ENCODE measurements at regions not wholly inside any gene's neighbourhood (a gene's known extent, or its start where the extent isn't known, plus 50 kb on each side); places are given as distances from the start of the nearest gene placed in this dataset.
A peak's percentile ranks its signal among the peaks of the same experiment; 100 is the strongest.

- peak; percentile 36 for DNase-seq (ENCODE audit: low read depth)
These were observed 81.5 kb downstream of the NDUFS5 start for GRCh38 chr1:39107341-39108290.

- no peak for DNase-seq (ENCODE audit: low read depth)
These were observed 83.5 kb downstream of the NDUFS5 start for GRCh38 chr1:39109644-39110043.

- peak; percentile 76 for DNase-seq (ENCODE audit: low read depth)
These were observed 84.2 kb downstream of the NDUFS5 start for GRCh38 chr1:39110325-39110851.

GRCh38 chr1:39110882-39111281 is 84.7 kb downstream of the NDUFS5 start:
- peak; percentile 84 for DNase-seq (ENCODE audit: low read depth)

GRCh38 chr1:39113109-39113743 is 87.1 kb downstream of the NDUFS5 start:
- no peak for DNase-seq (ENCODE audit: low read depth)

- DNase-seq (ENCODE audit: low read depth) = peak; percentile 69
These were observed 89.0 kb upstream of the MACF1 start for GRCh38 chr1:39115271-39116110.

- DNase-seq (ENCODE audit: low read depth) = no peak
These were observed 88.3 kb upstream of the MACF1 start for GRCh38 chr1:39116116-39116607.

- peak; percentile 64 for DNase-seq (ENCODE audit: low read depth)
These were observed 87.4 kb upstream of the MACF1 start for GRCh38 chr1:39116860-39117728.

- DNase-seq (ENCODE audit: low read depth) = no peak
These were observed 86.5 kb upstream of the MACF1 start for GRCh38 chr1:39117899-39118450.

GRCh38 chr1:39122056-39122455 is 82.4 kb upstream of the MACF1 start:
- no peak for DNase-seq (ENCODE audit: low read depth)

- no peak for DNase-seq (ENCODE audit: low read depth)
These were observed 80.2 kb upstream of the MACF1 start for GRCh38 chr1:39124282-39124681.

GRCh38 chr1:39127513-39127912 is 77.0 kb upstream of the MACF1 start:
- peak; percentile 53 for DNase-seq (ENCODE audit: low read depth)

GRCh38 chr1:39128126-39128525 is 76.4 kb upstream of the MACF1 start:
- no peak for DNase-seq (ENCODE audit: low read depth)

- DNase-seq (ENCODE audit: low read depth) = no peak
These were observed 75.5 kb upstream of the MACF1 start for GRCh38 chr1:39128959-39129358.

GRCh38 chr1:39129514-39129913 is 75.0 kb upstream of the MACF1 start:
- DNase-seq (ENCODE audit: low read depth) = peak; percentile 66

GRCh38 chr1:39130325-39130724 is 74.2 kb upstream of the MACF1 start:
- DNase-seq (ENCODE audit: low read depth) = peak; percentile 92

GRCh38 chr1:39131940-39132339 is 72.6 kb upstream of the MACF1 start:
- DNase-seq (ENCODE audit: low read depth) = no peak

- peak; percentile 57 for DNase-seq (ENCODE audit: low read depth)
These were observed 71.8 kb upstream of the MACF1 start for GRCh38 chr1:39132505-39133339.

GRCh38 chr1:39133340-39133684 is 71.2 kb upstream of the MACF1 start:
- no peak for DNase-seq (ENCODE audit: low read depth)

Data from EH (cell line).